B cell (primary cell): ENCODE measurements at regions not wholly inside any gene's neighbourhood (a gene's known extent, or its start where the extent isn't known, plus 50 kb on each side); places are given as distances from the start of the nearest gene placed in this dataset.

Experiments used
- ATAC-seq: fragments of 200-7000 bp; cut with Tn5 transposase; one replicate; pipeline ENCODE4 v1.10.0; 2021; ENCODE audit warnings: low read depth, mild to moderate bottlenecking, moderate number of reproducible peaks, moderate library complexity
- CTCF ChIA-PET: fragments of 350-600 bp; sonication (Branson Sonifier 250); formaldehyde crosslinking; loops from one replicate; lab custom pipeline; 2021; ENCODE audit warnings: antibody characterized with exemption, inconsistent platforms; lab: Charles Lee
- POLR2A ChIA-PET: fragments of 350-600 bp; sonication (Branson Sonifier 250); formaldehyde crosslinking; loops from one replicate; lab custom pipeline; 2021; ENCODE audit warnings: antibody characterized with exemption; lab: Charles Lee
- DNase-seq: peaks from one replicate; pipeline ENCODE4 v3.0.0; 2013
- H2AFZ ChIP-seq: 2 replicates; pipeline ENCODE4 v1.6.1; 2012; ENCODE audit warnings: mild to moderate bottlenecking, low read depth, low read length; ENCODE audit not compliant: insufficient read depth, poor library complexity, severe bottlenecking
- H3K27ac ChIP-seq, 2 donors: 1 replicate in 1 of 2; 2 replicates in 1 of 2; pipeline ENCODE4 v1.5.1; 2012 to 2013; ENCODE audit warnings: low read length in 2 of 2, mild to moderate bottlenecking in 2 of 2, moderate library complexity in 1 of 2
- H3K27me3 ChIP-seq, 4 experiments: fragments of 200-600 bp in 1 of 4; sonication (generic) in 1 of 4; replicated peaks in 1 of 4; 1 replicate in 2 of 4; 2 replicates in 2 of 4; pipeline versions ENCODE4 v1.6.1 to v1.7.0; 2013 to 2016; ENCODE audit warnings: low read length in 3 of 4, mild to moderate bottlenecking in 2 of 4, mixed read lengths in 1 of 4, moderate library complexity in 1 of 4; ENCODE audit not compliant: insufficient read depth in 4 of 4, control insufficient read depth in 3 of 4; ENCODE audit errors: control extremely low read depth in 1 of 4
- H3K36me3 ChIP-seq, 2 experiments: replicated peaks in 1 of 2; 1 replicate in 1 of 2; 2 replicates in 1 of 2; pipeline versions ENCODE4 v1.6.1 to v1.7.1; 2013; ENCODE audit warnings: low read length in 1 of 2; ENCODE audit not compliant: insufficient read depth in 2 of 2, control insufficient read depth in 1 of 2; ENCODE audit errors: control extremely low read depth in 1 of 2, extremely low read depth in 1 of 2
- H3K4me1 ChIP-seq, 2 donors: fragments of 200-600 bp in 1 of 2; sonication (generic) in 1 of 2; 1 replicate in 1 of 2; 2 replicates in 1 of 2; pipeline versions ENCODE4 v1.5.1 to v1.6.1; 2013 to 2017; ENCODE audit warnings: low read length in 2 of 2; ENCODE audit not compliant: control insufficient read depth in 2 of 2, insufficient read depth in 2 of 2
- H3K4me2 ChIP-seq: replicated peaks from 2 replicates; pipeline ENCODE3; 2012; ENCODE audit warnings: mild to moderate bottlenecking, low read depth, low read length; ENCODE audit not compliant: poor library complexity, severe bottlenecking
- H3K4me3 ChIP-seq, 5 experiments: fragments of 200-600 bp in 1 of 5; sonication (generic) in 1 of 5; 1 replicate in 3 of 5; 2 replicates in 2 of 5; pipeline versions ENCODE4 v1.5.1 to v1.7.0; 2011 to 2016; ENCODE audit warnings: low read length in 4 of 5, mild to moderate bottlenecking in 4 of 5, low read depth in 2 of 5, control low read depth in 1 of 5, moderate library complexity in 1 of 5; ENCODE audit not compliant: insufficient read depth in 1 of 5; ENCODE audit errors: control extremely low read depth in 1 of 5, extremely low read depth in 1 of 5
- H3K79me2 ChIP-seq: fragments of 200-600 bp; sonication (generic); one replicate; pipeline ENCODE4 v1.6.0; 2016; ENCODE audit warnings: low read length; ENCODE audit not compliant: control insufficient read depth, insufficient read depth
- H3K9ac ChIP-seq: fragments of 200-600 bp; sonication (generic); 2 replicates; pipeline ENCODE4 v1.6.1; 2017; ENCODE audit warnings: mild to moderate bottlenecking, low read length, moderate library complexity
- H3K9me3 ChIP-seq, 3 donors: one replicate each; pipeline versions ENCODE4 v1.6.1 to v1.7.1; 2013; ENCODE audit warnings: low read length in 2 of 3; ENCODE audit not compliant: control insufficient read depth in 2 of 3, insufficient read depth in 1 of 3; ENCODE audit errors: control extremely low read depth in 1 of 3
- H4K20me1 ChIP-seq: 2 replicates; pipeline ENCODE4 v1.6.0; 2012; ENCODE audit warnings: mild to moderate bottlenecking, low read length; ENCODE audit not compliant: insufficient read depth, control insufficient read depth, poor library complexity, severe bottlenecking
- H3K27ac Mint-ChIP-seq: one replicate; pipeline ENCODE4 v1.8.0; 2021; ENCODE audit warnings: mixed read lengths
- H3K27me3 Mint-ChIP-seq: one replicate; pipeline ENCODE4 v1.8.0; 2021; ENCODE audit warnings: mixed read lengths
- H3K4me1 Mint-ChIP-seq: one replicate; pipeline ENCODE4 v1.8.0; 2021; ENCODE audit warnings: mixed read lengths
- H3K4me3 Mint-ChIP-seq: one replicate; pipeline ENCODE4 v1.8.0; 2021; ENCODE audit warnings: mixed read lengths
- H3K9me3 Mint-ChIP-seq: one replicate; pipeline ENCODE4 v1.8.0; 2022; ENCODE audit warnings: mixed read lengths; ENCODE audit not compliant: insufficient read depth
- EZH2 ChIP-seq: IDR thresholded peaks from 2 replicates; pipeline ENCODE4 v1.6.1; 2012; ENCODE audit warnings: borderline replicate concordance, low read depth, mild to moderate bottlenecking, moderate library complexity, low read length; ENCODE audit not compliant: insufficient read depth, poor library complexity, severe bottlenecking
- WGBS: methylation state at CpG from one replicate; pipeline ENCODE4 v1.1.5; 2013; ENCODE audit warnings: missing lambda C conversion rate; ENCODE audit not compliant: insufficient coverage; 5-methylcytosine and 5-hydroxymethylcytosine counted together
- intact Hi-C: fragments of 100-400 bp; cut with micrococcal nuclease; formaldehyde crosslinking; loops from one replicate; pipeline ENCODE4 v1.10.0; 2022
- TF ChIP-seq, protein P1 (sequence below): fragments of 200-600 bp; IDR thresholded peaks from one replicate; pipeline ENCODE4 v1.8.0; 2022; ENCODE audit warnings: antibody characterized with exemption, mild to moderate bottlenecking

DNA sequence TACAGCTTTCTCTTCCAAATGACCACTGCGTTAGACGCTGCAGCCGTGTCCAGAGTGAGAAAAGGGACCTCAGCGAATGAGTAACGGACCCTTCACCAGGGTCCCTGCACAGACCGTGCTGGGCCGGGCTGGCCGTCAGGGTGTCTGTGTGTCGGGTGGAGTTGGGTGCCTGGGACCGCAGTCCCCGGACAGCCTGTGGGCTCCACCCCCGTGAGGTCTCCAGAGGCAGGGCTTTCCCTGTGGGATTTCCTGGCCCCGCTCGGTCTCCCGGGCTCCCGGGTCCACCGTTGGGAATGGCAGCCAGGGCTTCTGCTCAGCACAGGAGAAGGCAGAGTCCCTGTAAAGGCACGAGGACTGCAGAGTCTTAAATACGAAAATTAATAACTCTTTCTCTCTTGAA is 509.7 kb downstream of the TCERG1L start:
- no peaks in the 10 kb centered on the region for H3K4me1 Mint-ChIP-seq
- no peak overlapping the region for H3K4me3 ChIP-seq
- H3K4me2 ChIP-seq = no peak overlapping the region
- no peaks in the 10 kb centered on the region for H4K20me1 ChIP-seq
- peaks cover 2% of the 10 kb centered on the region for H3K9me3 Mint-ChIP-seq
- H3K79me2 ChIP-seq = no peaks in the 10 kb centered on the region
- no peak for ATAC-seq
- WGBS = 96% methylated on average over 17 of the region's 19 CpGs
- POLR2A ChIA-PET = no interaction called here
- DNase-seq = no peak
- intact Hi-C loops = no loop called here
- peaks cover 0 to 20% (median 0%) of the 10 kb centered on the region in 3 donors for H3K9me3 ChIP-seq
- H3K27ac ChIP-seq = no peak overlapping the region
- no peaks in the 10 kb centered on the region for H3K27me3 Mint-ChIP-seq
- H3K4me3 Mint-ChIP-seq = no peak overlapping the region
- H3K27me3 ChIP-seq = no peaks in the 10 kb centered on the region
- H3K4me1 ChIP-seq = no peaks in the 10 kb centered on the region
- CTCF ChIA-PET = no interaction called here
- H2AFZ ChIP-seq = no peak overlapping the region
- H3K27ac Mint-ChIP-seq = no peak overlapping the region
- H3K36me3 ChIP-seq = no peaks in the 10 kb centered on the region
- no peak overlapping the region for H3K9ac ChIP-seq
- no peak for TF ChIP-seq EZH2
- TF ChIP-seq, protein P1, sequence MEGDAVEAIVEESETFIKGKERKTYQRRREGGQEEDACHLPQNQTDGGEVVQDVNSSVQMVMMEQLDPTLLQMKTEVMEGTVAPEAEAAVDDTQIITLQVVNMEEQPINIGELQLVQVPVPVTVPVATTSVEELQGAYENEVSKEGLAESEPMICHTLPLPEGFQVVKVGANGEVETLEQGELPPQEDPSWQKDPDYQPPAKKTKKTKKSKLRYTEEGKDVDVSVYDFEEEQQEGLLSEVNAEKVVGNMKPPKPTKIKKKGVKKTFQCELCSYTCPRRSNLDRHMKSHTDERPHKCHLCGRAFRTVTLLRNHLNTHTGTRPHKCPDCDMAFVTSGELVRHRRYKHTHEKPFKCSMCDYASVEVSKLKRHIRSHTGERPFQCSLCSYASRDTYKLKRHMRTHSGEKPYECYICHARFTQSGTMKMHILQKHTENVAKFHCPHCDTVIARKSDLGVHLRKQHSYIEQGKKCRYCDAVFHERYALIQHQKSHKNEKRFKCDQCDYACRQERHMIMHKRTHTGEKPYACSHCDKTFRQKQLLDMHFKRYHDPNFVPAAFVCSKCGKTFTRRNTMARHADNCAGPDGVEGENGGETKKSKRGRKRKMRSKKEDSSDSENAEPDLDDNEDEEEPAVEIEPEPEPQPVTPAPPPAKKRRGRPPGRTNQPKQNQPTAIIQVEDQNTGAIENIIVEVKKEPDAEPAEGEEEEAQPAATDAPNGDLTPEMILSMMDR = no peak

DNA sequence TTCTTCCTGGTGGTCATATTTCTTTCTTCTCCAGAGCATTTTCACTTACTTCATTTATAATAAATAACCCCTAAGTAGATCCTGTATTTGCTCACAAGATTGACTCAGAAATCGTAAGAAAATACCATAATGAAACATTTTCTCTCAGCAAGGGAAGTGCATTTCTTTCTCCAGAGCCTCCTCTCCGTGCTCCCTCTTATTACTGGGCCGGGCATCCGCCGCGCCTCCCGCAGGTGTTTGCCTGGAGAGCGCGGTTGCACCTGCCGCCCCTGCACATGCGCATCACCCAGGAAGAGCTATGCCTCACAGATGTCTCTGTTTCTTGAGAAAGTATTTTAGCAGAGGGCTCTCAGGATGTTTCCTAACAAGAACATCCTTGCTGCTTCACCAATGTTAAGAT is 509.2 kb downstream of the TCERG1L start:
- Histone ChIP-seq H3K79me2 (no peaks in the 10 kb centered on the region), H4K20me1 (no peaks in the 10 kb centered on the region), H3K27ac (no peak overlapping the region), H3K9ac (no peak overlapping the region), H3K4me3 (no peak overlapping the region), H2AFZ (no peak overlapping the region), H3K4me2 (no peak overlapping the region), H3K27me3 (no peaks in the 10 kb centered on the region), H3K4me1 (no peaks in the 10 kb centered on the region), H3K9me3 (peaks cover 0 to 19% (median 0%) of the 10 kb centered on the region in 3 donors), H3K36me3 (no peaks in the 10 kb centered on the region)
- no peaks in the 10 kb centered on the region for H3K27me3 Mint-ChIP-seq
- ChIA-PET CTCF (no interaction called here), POLR2A (no interaction called here)
- DNase-seq = no peak
- 96% methylated on average over 11 of the region's 11 CpGs for WGBS
- no peak overlapping the region for H3K27ac Mint-ChIP-seq
- TF ChIP-seq, protein P1 = no peak
- TF ChIP-seq EZH2 = no peak
- peaks cover 2% of the 10 kb centered on the region for H3K9me3 Mint-ChIP-seq
- H3K4me3 Mint-ChIP-seq = no peak overlapping the region
- no peaks in the 10 kb centered on the region for H3K4me1 Mint-ChIP-seq
- ATAC-seq = no peak
- intact Hi-C loops = no loop called here
